DOHH2 (cell line): ENCODE measurements at regions not wholly inside any gene's neighbourhood (a gene's known extent, or its start where the extent isn't known, plus 50 kb on each side); places are given as distances from the start of the nearest gene placed in this dataset.

Experiments used
- EZH2phosphoT487 ChIP-seq: fragments of 200-600 bp; sonication (generic); IDR thresholded peaks from 2 replicates; pipeline ENCODE4 v1.6.1; 2017; ENCODE audit warnings: borderline replicate concordance, mild to moderate bottlenecking, antibody characterized with exemption, low read length, moderate library complexity, mixed read lengths
- TF ChIP-seq, protein P1 (sequence below): fragments of 200-600 bp; sonication (generic); IDR thresholded peaks from one replicate; pipeline ENCODE4 v1.5.1; 2014; ENCODE audit warnings: antibody characterized with exemption, mild to moderate bottlenecking, low read depth, low read length; ENCODE audit not compliant: poor library complexity, severe bottlenecking

DNA sequence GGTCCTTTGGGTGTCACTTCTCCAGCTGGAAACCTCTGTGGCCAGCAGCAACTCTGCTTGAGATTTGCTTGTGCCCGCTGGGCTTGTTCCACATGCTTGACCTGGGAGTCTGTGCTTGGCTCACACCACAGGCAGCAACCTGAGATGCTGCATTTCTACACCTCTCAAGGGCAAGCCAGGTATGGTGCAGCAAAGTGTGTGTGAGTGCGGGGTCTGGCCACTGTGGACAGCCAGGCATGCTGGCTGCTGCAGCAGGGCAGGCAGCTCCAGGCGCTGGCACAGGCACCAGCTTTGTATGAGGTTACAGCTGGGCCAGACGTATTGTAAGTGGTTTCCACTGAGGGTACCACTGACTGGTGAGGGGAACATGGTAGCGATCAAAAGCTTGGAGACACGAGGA, 242.0 kb downstream of the PTGER3 start:
- TF ChIP-seq, protein P1, sequence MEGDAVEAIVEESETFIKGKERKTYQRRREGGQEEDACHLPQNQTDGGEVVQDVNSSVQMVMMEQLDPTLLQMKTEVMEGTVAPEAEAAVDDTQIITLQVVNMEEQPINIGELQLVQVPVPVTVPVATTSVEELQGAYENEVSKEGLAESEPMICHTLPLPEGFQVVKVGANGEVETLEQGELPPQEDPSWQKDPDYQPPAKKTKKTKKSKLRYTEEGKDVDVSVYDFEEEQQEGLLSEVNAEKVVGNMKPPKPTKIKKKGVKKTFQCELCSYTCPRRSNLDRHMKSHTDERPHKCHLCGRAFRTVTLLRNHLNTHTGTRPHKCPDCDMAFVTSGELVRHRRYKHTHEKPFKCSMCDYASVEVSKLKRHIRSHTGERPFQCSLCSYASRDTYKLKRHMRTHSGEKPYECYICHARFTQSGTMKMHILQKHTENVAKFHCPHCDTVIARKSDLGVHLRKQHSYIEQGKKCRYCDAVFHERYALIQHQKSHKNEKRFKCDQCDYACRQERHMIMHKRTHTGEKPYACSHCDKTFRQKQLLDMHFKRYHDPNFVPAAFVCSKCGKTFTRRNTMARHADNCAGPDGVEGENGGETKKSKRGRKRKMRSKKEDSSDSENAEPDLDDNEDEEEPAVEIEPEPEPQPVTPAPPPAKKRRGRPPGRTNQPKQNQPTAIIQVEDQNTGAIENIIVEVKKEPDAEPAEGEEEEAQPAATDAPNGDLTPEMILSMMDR: no peak
- TF ChIP-seq EZH2phosphoT487: no peak
